HG02763 (cell line): ENCODE measurements at regions not wholly inside any gene's neighbourhood (a gene's known extent, or its start where the extent isn't known, plus 50 kb on each side); places are given as distances from the start of the nearest gene placed in this dataset.

Experiments used
- ATAC-seq: cut with Tn5 transposase; IDR thresholded peaks from one replicate; pipeline ENCODE4 v1.9.1; 2021; ENCODE audit warnings: mild to moderate bottlenecking, moderate library complexity; ENCODE audit not compliant: unreplicated experiment

DNA sequence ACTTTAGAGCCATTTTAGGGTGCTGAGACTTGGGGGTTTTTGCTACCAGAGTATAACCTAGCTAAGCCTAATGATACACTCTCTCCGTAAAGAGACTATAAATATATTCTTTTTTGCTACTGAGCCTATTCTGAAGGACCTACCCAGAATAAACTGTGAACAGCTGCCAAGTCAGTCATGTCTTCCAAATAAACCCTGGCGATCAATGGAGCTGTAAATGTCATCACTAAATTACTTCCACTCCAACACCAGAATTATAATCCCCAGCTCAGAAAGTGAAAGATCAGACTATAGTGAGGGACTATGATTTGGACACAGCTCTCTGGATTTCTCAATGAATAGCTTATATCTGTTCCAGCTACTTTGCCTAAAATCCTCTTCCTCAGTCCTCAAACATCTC lies 178.9 kb downstream of the METTL4 start:
- ATAC-seq: no peak

DNA sequence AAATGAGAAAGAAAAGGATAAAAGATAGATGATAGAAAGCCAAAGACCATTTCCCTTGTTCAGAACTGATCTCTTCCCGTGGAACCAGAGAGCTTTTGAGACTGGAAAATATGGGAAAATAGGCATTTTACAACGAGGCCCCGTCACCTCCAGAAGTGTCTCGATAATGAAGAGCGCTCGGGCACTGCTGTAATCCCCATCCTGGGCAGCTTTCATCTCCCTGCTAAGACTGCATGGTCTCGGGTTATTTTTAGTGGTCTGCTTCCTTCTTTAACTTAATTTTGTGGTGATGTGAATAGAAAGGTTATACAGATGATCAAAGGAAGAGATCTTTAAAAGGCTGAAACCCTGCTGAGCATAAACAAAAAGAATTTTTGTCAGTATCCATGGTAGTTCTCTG lies 176.6 kb downstream of the METTL4 start:
- ATAC-seq: no peak

DNA sequence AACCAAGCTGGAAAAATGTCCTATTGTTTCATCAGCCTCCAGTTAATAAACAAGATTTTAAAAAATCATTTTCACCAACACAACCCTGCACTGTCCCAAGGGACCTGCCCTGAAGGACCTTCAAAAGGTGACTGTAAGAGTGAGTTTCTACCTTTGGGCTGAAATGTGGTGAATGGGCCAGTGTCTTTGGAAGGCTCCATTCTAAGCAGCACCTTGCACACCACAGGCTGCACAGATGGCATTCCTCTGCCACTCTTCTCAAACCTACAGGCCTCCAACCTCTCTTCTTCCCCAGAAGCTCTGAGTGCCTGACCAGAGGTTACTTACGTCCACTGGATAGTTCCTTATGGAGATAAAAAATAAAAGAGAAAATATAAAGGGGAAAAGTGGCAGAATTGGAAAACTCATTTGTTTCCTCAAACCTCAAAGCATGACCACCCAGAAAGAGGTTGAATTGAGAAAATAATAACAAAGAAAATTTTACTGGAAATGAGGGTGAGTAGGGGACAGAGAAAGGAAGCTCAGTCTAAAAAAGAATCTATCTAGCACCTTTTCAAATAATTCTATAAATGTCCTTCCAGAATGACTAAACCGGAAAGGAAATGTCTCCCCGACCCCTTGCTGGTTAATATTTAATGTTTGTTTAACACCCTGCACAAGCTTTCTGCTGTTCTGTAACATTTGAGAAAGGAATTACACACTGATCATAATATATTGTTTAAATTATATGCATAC lies 175.7 kb downstream of the METTL4 start:
- peak; percentile 74 for ATAC-seq

DNA sequence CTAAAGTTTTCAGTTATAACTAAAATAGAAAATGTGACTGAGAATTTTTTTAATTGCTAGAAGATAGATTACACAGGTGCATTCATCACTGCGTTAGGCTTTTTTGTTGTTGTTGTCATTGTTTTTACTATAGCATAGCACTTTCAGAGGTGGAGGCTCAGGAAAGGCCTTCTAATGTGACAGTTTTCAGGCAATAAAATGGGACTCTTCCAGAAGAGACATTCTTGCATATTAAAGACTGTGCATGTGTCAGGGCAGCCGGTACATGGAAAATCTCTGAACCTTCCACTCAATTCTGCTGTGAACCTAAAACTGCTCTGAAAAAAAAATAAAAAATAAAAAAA lies 175.2 kb downstream of the METTL4 start:
- peak; percentile 32 for ATAC-seq

DNA sequence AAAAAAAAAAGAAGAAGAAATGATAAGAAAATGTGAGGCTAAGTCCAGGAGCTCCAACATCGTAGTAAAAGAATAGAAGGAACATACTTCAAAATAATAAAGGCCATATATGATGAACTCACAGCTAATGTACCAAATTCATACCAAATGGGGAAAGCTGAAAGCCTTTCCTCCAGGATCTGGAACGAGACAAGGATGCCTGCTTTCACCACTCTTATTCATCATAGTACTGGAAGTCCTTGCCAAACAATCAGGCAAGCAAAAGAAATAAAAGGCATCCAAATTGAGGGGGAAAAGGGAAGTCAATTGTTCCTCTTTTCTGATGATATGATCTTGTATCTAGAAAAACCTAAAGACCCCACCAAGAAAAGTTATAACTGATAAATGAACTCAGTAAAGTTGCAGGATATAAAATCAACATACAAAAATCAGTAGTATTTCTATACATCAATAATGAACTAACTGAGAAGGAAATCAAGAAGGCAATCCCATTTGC lies 170.6 kb downstream of the METTL4 start:
- no peak for ATAC-seq

DNA sequence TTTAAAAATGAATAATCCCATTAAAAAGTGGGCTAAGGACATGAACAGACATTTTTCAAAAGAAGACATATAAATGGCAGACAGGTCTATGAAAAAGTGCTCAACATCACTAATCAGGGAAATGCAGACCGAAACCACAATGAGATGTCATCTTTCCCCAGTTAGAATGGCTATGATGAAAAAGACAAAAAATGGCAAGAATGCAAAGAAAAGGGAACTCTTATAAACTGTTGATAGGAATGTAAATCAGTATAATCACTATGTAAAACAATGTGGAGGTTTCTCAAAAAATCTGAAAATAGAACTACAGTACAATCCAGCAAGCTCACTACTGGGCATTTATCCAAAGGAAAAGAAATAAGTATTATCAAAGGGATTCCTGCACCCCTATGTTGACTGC lies 169.2 kb downstream of the METTL4 start:
- no peak for ATAC-seq

DNA sequence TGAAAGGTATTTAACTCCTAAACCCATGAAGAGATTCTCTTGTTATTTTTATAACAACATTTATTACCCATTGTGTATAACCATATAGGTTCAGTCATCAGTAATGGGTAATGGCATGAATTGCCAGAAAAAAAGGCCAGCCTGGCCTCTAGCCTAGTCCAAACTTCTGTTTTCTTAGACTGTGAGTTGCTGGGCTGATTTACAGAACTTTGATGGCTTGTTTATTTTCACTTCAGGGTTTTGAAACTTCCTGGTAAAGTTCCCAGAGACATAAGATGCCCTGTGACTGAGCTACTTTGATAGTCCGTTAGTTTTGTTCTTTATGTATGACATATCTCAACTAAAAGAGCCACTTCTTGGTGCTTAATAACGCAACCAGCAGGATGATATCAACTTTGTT lies 164.8 kb downstream of the METTL4 start:
- ATAC-seq: no peak

DNA sequence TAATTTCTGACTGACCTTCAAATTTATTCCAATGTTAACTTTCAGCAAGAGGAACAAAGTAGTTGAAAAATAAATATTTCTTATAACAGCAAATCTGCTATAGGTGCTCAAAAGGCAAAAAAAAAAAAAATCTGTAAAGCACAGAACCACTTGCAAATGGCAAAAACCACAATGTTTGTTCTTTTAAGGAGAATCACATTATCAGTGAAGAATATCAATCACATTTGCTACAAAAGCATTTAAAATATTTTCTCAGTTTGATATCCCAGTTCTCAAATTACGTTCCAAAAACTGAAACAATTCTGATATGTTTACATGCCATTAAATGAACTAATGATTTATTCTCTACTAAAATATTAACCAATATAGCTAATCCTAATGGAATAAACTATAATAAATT lies 163.3 kb downstream of the METTL4 start:
- ATAC-seq: no peak

DNA sequence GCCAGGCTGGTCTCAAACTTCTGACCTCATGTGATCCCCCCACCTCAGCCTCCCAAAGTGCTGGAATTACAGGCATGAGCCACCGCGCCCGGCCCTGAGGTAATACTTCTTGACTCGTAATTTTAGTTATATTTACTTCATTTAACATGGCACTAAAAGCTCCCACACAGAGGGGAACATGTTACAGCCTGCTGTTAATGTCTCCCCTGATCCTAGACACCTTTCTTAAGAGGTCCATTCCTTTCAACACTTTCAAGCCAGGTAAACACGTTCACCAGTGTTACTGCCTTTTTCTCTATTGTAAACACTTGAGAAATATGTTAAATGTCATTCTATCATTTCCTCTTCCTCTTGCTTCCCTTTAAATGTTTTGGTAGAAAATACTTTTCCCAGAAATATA lies 161.4 kb downstream of the METTL4 start:
- ATAC-seq: no peak

DNA sequence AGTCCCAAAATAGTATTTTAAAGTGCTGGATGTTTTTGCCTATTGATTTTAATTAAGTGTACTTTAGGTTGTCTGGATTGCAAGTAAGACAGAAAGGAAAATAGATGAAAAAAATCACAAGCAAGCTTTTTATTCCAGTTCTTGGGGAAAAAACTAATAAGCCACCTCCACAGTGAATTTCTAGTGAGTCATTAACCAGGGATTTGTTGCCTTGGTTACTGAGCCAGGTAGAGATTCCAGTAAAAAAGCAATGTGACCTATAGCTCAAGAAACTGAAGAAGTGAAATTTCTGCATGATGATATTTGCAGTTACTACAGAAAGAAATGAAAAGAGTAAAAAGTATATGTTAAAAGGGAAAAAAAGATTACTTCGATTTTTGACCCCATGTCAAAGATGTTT lies 160.6 kb downstream of the METTL4 start:
- no peak for ATAC-seq

DNA sequence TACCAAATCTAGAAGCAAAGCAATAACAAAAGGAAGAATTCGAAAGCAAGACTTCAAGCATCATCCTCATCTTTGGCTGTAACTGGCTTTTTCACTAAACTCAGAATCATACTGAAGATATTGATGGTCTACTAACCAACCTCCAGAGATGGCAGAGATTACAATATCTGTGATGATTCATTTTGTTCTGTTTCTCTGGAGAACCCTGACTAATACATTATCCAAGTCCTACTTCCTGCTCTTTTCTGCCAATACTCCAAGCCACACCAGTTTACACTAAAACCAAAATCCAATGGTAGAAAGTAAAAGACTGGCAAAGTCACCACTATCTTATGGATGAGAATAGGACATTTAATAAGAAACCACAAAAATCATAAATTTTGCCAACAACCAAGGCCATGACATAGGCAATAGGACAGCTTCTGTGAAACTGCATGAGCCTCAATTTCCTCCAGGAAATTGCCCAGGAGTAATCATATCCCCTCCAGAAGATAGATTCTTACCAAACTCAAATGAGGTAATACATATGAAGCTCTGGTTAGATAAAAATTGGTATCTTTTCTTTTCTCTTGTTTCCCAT lies 159.8 kb downstream of the METTL4 start:
- no peak for ATAC-seq

DNA sequence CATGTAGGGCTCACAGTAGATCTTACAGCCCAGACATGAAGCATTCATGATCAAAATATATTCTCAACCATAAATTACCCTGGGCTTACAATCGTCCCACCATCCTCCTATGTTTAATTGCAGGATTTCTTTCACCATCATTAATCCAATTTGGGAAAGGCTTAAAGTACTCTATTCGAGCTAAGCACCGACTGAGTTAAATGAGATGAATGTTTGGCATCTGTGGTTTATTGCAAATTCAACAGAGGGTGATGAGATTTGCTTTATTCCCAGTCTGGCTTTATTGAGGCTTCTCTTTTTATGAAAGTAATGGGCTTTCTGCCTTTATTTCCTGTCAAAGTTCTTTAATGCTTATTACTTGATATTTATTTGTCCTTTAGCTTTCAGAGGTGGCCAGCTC lies 159.0 kb downstream of the METTL4 start:
- ATAC-seq: no peak

DNA sequence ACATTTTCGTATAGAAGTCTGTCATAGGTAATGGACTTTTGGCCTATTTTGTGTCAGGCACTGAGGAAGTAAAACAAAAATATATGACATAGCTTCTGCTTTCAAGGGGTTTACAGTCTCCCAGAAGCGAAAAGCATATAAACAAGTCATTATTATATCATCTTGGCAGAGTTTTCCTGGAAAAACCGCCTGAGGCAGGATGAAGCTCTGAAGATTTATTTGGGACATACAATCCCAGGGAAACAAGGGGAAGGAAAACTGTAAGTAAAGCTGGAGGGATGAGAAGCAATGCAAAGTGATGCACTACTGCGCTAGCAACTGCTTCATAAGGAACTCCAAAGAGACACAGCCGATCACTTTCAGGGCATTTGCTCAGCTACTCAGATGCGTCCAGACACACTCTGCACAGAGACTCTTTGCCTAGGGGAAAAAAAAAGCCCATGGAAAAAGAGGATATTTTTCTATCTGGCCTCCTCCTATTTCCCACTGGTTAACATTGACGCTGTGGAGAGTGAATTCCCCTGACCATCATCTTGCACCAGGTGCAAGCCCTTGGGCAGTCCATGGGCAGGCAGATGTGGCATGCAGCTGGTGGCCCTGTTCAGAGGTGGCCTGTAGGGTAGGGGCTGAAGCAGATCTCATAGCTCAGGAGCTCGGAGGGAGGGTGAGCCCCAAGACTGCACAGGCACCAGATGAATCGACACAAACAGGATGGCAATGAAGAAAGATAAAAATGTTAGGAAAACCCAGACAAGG lies 158.1 kb downstream of the METTL4 start:
- ATAC-seq: no peak

DNA sequence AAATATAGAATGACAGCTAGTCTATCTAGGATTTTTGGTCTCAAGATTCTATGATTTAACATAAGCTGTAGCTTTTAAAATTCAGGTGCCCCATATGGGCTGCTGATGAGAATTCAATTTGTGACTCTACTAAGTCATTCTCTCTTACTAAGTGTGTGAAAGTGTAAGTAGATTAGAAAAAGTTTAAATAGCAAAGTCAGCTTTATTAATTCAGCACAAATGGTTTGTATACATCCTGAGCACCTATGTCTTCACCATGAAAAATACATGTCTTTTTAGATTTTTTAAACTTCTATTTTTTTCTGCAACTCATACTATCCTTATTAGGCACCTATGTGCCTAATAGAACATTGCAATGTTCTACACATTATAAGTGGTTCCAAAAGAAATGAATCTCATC lies 157.1 kb downstream of the METTL4 start:
- ATAC-seq: no peak

DNA sequence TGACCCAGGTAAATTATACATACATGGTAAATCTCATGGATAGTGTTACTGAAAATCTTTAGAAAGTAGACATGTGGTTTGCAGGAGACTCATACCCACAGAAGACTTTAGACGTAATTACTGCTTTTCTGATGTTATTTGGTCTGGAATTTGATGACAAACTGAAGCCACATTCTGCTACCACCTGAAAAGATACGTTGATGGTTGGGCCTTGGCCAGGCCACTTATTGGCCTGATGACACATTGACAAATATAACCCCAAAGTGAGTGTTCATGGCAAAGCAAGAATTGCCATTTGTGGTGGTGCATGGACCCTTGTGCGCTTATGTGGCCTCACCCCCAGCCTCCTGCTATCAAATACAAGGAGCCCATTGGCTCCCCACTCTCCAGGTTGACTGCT lies 155.6 kb downstream of the METTL4 start:
- ATAC-seq: no peak

DNA sequence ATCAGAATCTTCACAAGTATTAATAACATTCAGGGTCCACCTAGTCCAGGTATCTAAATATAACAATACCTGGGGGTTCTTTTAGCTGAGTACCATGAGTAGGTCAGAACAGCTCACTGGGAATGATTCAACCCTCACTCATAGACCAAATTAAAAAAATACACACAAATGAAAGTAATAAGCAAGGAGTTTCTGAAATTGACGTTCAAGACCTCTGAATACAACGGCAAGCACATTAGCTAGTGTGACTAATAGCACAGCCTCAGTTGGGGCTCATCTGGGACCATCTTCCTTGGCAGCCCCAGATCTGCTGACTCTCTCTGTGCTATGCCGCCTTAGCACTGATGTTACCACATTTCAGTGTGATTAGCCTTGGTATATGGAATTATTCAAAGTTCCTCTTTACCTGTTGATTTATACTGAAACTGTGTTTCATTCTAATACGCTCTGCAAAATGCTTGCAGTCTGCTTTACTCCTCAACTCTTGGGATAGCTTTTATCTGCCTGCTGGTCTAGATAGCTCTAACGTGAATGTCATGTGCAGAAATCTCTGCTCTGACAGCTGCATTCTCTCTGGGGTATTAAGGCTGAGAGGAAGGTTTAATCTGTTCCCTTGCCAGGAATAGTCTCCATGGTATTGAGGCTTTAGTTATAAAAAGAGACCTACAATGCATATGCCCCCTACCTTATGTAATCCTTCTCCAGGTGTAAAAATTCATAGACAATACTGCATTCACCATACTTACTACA lies 153.3 kb downstream of the METTL4 start:
- no peak for ATAC-seq

DNA sequence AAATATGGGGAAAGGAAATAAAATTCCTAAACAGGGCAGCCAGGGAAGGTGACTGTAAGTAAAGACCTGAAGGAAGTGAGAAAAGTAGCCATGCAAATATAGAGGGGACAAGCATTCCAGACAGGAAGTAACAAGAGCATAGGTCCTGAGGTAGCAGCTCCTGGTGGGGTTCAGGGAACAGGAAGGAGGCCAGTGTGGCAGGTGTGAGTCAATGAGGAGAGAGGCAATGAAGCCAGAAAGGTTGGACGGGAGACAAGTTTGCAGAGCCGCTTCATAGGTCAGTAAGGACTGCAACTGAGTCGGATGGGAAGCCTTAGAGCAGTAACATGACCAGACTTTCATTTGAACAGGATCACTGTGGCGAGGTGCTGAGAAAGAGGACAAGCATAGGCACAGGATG lies 150.9 kb downstream of the METTL4 start:
- no peak for ATAC-seq

DNA sequence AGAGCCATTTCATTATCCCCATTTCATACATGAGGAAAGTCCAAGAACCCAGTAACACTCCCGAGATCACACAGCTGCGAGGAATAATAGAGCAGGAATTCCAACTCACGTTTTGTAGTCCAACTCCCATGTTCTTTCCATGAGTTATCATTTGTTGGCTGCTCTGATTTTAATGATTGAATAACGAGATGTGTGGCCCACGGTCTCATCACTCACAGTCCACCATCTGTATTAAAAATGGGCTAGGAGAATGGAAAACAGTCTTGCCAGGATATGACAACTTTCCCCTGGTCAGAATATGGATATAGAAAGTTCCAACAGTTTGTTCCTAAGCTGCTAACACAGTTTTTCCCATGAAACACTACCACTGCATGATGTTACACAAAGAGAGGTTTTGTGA lies 147.5 kb downstream of the METTL4 start:
- ATAC-seq: no peak

DNA sequence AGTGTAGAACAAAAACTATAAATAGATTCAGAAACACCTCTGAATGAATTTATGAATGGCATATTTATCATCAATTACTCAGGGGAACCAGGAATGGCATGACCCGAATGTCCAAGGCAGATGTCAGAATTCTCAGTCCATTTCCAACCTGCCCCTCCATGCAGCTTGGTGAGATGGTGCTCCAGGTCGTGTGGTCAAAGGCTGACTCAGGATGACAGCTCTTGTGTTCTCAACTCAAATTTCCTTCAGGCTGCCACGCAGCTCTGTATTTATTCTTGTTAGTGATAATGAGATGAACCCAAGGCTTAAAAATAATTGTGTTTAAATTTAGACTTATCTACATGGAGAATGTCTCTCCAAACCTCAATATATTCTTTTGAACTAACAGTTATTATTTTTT lies 146.9 kb downstream of the METTL4 start:
- ATAC-seq: no peak

DNA sequence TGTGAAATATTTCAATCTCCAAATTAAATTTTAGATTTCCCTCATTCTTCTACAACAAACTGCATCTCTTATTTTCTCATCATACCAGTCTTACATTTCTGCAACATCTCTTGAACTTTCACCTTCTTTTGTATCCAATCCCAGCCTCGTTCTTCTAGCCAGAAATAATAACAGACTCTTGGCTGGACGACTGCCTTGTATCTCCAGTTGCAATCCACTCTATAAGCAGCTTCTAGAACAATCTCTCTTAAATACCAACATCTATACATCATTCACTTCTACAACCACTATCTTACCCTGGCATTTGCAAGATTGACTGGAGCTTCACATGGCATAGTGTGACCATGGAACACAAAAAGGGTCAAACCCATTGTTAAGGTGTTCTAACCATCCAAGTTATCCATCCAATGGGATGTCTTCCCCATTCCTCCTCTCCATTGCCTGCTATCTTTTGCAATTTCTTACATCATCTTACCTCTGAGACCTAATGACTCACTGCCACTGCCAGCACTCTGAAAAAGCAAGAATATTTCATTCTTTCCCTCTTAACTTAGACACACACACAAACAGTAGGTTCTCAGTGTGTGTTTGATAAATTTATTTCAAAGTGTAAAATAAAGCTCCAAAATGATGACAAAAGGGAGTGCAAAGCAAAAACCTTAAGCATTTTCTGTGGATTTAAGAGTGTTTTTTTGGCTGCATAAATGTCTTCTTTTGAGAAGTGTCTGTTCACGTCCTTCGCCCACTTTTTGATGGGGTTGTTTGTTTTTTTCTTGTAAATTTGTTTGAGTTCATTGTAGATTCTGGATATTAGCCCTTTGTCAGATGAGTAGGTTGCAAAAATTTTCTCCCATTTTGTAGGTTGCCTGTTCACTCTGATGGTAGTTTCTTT lies 145.6 kb downstream of the METTL4 start:
- ATAC-seq: no peak

DNA sequence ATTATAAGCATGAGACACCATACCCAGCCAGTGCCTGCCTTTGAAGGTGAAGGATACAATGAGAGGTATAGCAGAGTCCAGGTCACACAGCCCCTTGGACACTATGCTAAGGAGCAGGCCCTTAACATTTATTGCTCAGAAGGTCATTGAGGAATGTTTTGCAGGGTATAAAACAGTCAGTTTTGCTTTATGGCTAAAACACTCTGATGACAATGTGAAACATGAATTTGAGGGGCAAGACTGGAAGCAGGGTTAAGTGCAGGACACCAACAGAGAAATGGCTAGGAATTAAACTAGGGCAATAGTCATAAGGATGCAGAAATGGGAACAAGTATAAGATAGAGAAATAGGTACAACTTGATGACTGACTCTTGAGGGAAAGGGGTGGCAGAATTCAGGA lies 141.1 kb downstream of the METTL4 start:
- no peak for ATAC-seq
